ENCODE measurements at regions not wholly inside any gene's neighbourhood (a gene's known extent, or its start where the extent isn't known, plus 50 kb on each side); places are given as distances from the start of the nearest gene placed in this dataset.

- no peaks in the 10 kb centered on the region for H4K20me1 ChIP-seq (ENCODE audit: insufficient read depth)
- H3K9ac ChIP-seq: no peak overlapping the region
- no peak overlapping the region for H3K4me2 ChIP-seq (ENCODE audit: unreplicated experiment)
- H3K9me3 ChIP-seq (ENCODE audit: low read depth): no peaks in the 10 kb centered on the region
- no peak overlapping the region for H2AFZ ChIP-seq
- H3K4me3 ChIP-seq: no peak overlapping the region
- peaks cover 6% of the 10 kb centered on the region for H3K4me1 ChIP-seq (ENCODE audit: insufficient read depth)
- no peak for TF ChIP-seq EZH2phosphoT487 (IDR thresholded peaks at IDR 0.05; ENCODE audit: insufficient read depth, low read depth)
- no peak for TF ChIP-seq EZH2 (IDR thresholded peaks at IDR 0.05; ENCODE audit: insufficient read depth, poor library complexity, severe bottlenecking)
- H3K79me2 ChIP-seq (ENCODE audit: insufficient read depth): no peaks in the 10 kb centered on the region
- in situ Hi-C loops (cut with MboI): loop anchor here (10.0 kb wide), 1 partner anchor 122 kb away; no protein-coding TSS in a partner anchor
- H3K36me3 ChIP-seq (ENCODE audit: low read depth): no peaks in the 10 kb centered on the region
- WGBS, 2 experiments (ENCODE audit: low coverage in 1 of 2, low lambda C conversion rate in 2 of 2, missing lambda C conversion rate in 2 of 2): 38 to 50% methylated on average over 4 of the region's 4 CpGs
- DNase-seq: no peak
- H3F3A ChIP-seq (ENCODE audit: insufficient read depth): no peaks in the 10 kb centered on the region
- H3K9me2 ChIP-seq (ENCODE audit: insufficient read depth): no peaks in the 10 kb centered on the region
- H3K27me3 ChIP-seq (replicated peaks; ENCODE audit: insufficient read depth): no peaks in the 10 kb centered on the region
- H3K27ac ChIP-seq: no peak overlapping the region
Observed at GRCh38 chr10:30536578-30536977, 93.0 kb downstream of the LYZL2 start.

- Histone ChIP-seq H3K4me3 (no peak overlapping the region), H3K79me2 (ENCODE audit: insufficient read depth) (no peaks in the 10 kb centered on the region), H4K20me1 (ENCODE audit: insufficient read depth) (no peaks in the 10 kb centered on the region), H3K4me2 (ENCODE audit: unreplicated experiment) (no peak overlapping the region), H2AFZ (no peak overlapping the region), H3K27me3 (replicated peaks; ENCODE audit: insufficient read depth) (no peaks in the 10 kb centered on the region), H3K27ac (no peak overlapping the region), H3F3A (ENCODE audit: insufficient read depth) (no peaks in the 10 kb centered on the region), H3K9me2 (ENCODE audit: insufficient read depth) (no peaks in the 10 kb centered on the region), H3K36me3 (ENCODE audit: low read depth) (no peaks in the 10 kb centered on the region), H3K9me3 (ENCODE audit: low read depth) (no peaks in the 10 kb centered on the region), H3K4me1 (ENCODE audit: insufficient read depth) (peaks cover 6% of the 10 kb centered on the region), H3K9ac (no peak overlapping the region)
- WGBS, 2 experiments (ENCODE audit: low coverage in 1 of 2, low lambda C conversion rate in 2 of 2, missing lambda C conversion rate in 2 of 2): 65 to 68% methylated on average over 4 of the region's 4 CpGs
- in situ Hi-C loops (cut with MboI): loop anchor here (10.0 kb wide), 1 partner anchor 121 kb away; no protein-coding TSS in a partner anchor
- no peak for TF ChIP-seq EZH2 (IDR thresholded peaks at IDR 0.05; ENCODE audit: insufficient read depth, poor library complexity, severe bottlenecking)
- TF ChIP-seq EZH2phosphoT487 (IDR thresholded peaks at IDR 0.05; ENCODE audit: insufficient read depth, low read depth): no peak
- no peak for DNase-seq
Observed at GRCh38 chr10:30535677-30536076, 93.9 kb downstream of the LYZL2 start.

- in situ Hi-C loops (cut with MboI): loop anchor here (10.0 kb wide), 1 partner anchor 120 kb away; no protein-coding TSS in a partner anchor
- no peak overlapping the region for H3K4me3 ChIP-seq
- no peaks in the 10 kb centered on the region for H3K27me3 ChIP-seq (replicated peaks; ENCODE audit: insufficient read depth)
- H2AFZ ChIP-seq: no peak overlapping the region
- no peaks in the 10 kb centered on the region for H3K79me2 ChIP-seq (ENCODE audit: insufficient read depth)
- H3K9me2 ChIP-seq (ENCODE audit: insufficient read depth): no peaks in the 10 kb centered on the region
- WGBS, 2 experiments (ENCODE audit: low coverage in 1 of 2, low lambda C conversion rate in 2 of 2, missing lambda C conversion rate in 2 of 2): 23 to 27% methylated on average over 20 of the region's 20 CpGs
- H3K27ac ChIP-seq: no peak overlapping the region
- TF ChIP-seq EZH2 (IDR thresholded peaks at IDR 0.05; ENCODE audit: insufficient read depth, poor library complexity, severe bottlenecking) (no peak), EZH2phosphoT487 (IDR thresholded peaks at IDR 0.05; ENCODE audit: insufficient read depth, low read depth) (no peak)
- H3F3A ChIP-seq (ENCODE audit: insufficient read depth): no peaks in the 10 kb centered on the region
- peak; percentile 80 for DNase-seq
- H4K20me1 ChIP-seq (ENCODE audit: insufficient read depth): no peaks in the 10 kb centered on the region
- no peak overlapping the region for H3K9ac ChIP-seq
- H3K36me3 ChIP-seq (ENCODE audit: low read depth): no peaks in the 10 kb centered on the region
- H3K9me3 ChIP-seq (ENCODE audit: low read depth): no peaks in the 10 kb centered on the region
- no peak overlapping the region for H3K4me2 ChIP-seq (ENCODE audit: unreplicated experiment)
- H3K4me1 ChIP-seq (ENCODE audit: insufficient read depth): peaks cover 6% of the 10 kb centered on the region
Observed at GRCh38 chr10:30534465-30535144, 94.9 kb downstream of the LYZL2 start.

- WGBS, 2 experiments (ENCODE audit: low coverage in 1 of 2, low lambda C conversion rate in 2 of 2, missing lambda C conversion rate in 2 of 2): 93 to 97% methylated on average over 8 of the region's 8 CpGs
Observed at GRCh38 chr10:30531751-30532530, 97.6 kb downstream of the LYZL2 start.

More at GRCh38 chr10:30531751-30532530, 97.6 kb downstream of the LYZL2 start:
- H3K27ac ChIP-seq: no peak overlapping the region
- no peak overlapping the region for H3K4me2 ChIP-seq (ENCODE audit: unreplicated experiment)
- H3K9me2 ChIP-seq (ENCODE audit: insufficient read depth): no peaks in the 10 kb centered on the region
- H3K27me3 ChIP-seq (replicated peaks; ENCODE audit: insufficient read depth): no peaks in the 10 kb centered on the region
- TF ChIP-seq EZH2phosphoT487 (IDR thresholded peaks at IDR 0.05; ENCODE audit: insufficient read depth, low read depth): no peak
- H3K4me3 ChIP-seq: no peak overlapping the region
- in situ Hi-C loops (cut with MboI): loop anchor here (10.0 kb wide), 1 partner anchor 117 kb away; no protein-coding TSS in a partner anchor
- no peaks in the 10 kb centered on the region for H3K36me3 ChIP-seq (ENCODE audit: low read depth)
- DNase-seq: no peak
- no peaks in the 10 kb centered on the region for H3K79me2 ChIP-seq (ENCODE audit: insufficient read depth)
- no peaks in the 10 kb centered on the region for H4K20me1 ChIP-seq (ENCODE audit: insufficient read depth)
- H3K9ac ChIP-seq: no peak overlapping the region
- H2AFZ ChIP-seq: no peak overlapping the region
- H3F3A ChIP-seq (ENCODE audit: insufficient read depth): no peaks in the 10 kb centered on the region
- no peaks in the 10 kb centered on the region for H3K9me3 ChIP-seq (ENCODE audit: low read depth)
- peaks cover 6% of the 10 kb centered on the region for H3K4me1 ChIP-seq (ENCODE audit: insufficient read depth)

Measured in GM23248 (cell line).